HAP-1 (cell line): ENCODE measurements at regions not wholly inside any gene's neighbourhood (a gene's known extent, or its start where the extent isn't known, plus 50 kb on each side); places are given as distances from the start of the nearest gene placed in this dataset.
"Not testable (repeated sequence)": the region's sequence is repeated elsewhere in the genome, so short reads cannot be mapped to it uniquely, and the experiment has no call there.

ENCODE experiments used
- DNase-seq, 2 experiments: peaks; one replicate each; pipeline ENCODE4 v3.0.0-alpha.2; 2016 to 2020; ENCODE audit warnings: low spot score in 2 of 2
- H3K27me3 ChIP-seq: fragments of 250-450 bp; sonication (Bioruptor Pico); 2 replicates; pipeline ENCODE4 v1.5.1; 2020; ENCODE audit warnings: low read depth, mild to moderate bottlenecking, moderate library complexity
- H3K36me3 ChIP-seq: fragments of 250-450 bp; sonication (Bioruptor Pico); replicated peaks from 2 replicates; pipeline ENCODE4 v1.5.1; 2020; ENCODE audit warnings: mild to moderate bottlenecking
- H3K4me1 ChIP-seq: fragments of 250-450 bp; sonication (Bioruptor Pico); 2 replicates; pipeline ENCODE4 v1.5.1; 2020; ENCODE audit warnings: mild to moderate bottlenecking
- H3K4me3 ChIP-seq: fragments of 250-450 bp; sonication (Bioruptor Pico); 2 replicates; pipeline ENCODE4 v1.5.1; 2020; ENCODE audit warnings: mild to moderate bottlenecking, moderate library complexity
- H3K9me3 ChIP-seq: fragments of 250-450 bp; sonication (Bioruptor Pico); 2 replicates; pipeline ENCODE4 v1.5.1; 2020; ENCODE audit warnings: mild to moderate bottlenecking, moderate library complexity
- in situ Hi-C: fragments of 300-500 bp; cut with MboI; formaldehyde crosslinking; loops from 3 replicates; pipeline ENCODE4 v1.14.3; 2020; ENCODE audit warnings: low sequenced_read_pairs, inconsistent platforms, mixed read lengths

DNA sequence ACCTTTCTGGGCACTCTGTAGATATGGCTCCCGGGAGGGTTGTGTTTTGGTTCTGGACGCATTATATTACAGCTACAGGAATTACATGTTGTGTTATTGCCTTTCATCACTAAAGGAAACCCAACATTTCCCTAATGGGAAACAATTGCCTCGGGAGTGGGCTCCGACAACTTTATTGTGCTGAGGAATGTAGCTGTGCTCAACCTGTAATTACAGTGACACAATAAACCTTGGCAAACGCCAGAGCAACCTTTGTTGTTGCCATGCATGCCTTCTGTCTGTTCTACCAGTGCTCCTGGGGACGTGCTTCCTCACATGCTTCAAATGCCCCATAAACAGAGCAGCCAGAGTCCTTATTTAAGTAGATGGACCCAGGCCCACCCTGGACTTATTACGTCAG is 182.4 kb downstream of the DIRAS2 start:
- in situ Hi-C loops = no loop called here
- H3K4me1 ChIP-seq = no peaks in the 10 kb centered on the region
- H3K36me3 ChIP-seq = no peaks in the 10 kb centered on the region
- no peaks in the 10 kb centered on the region for H3K27me3 ChIP-seq
- no peak for DNase-seq
- no peaks in the 10 kb centered on the region for H3K9me3 ChIP-seq
- no peak overlapping the region for H3K4me3 ChIP-seq

DNA sequence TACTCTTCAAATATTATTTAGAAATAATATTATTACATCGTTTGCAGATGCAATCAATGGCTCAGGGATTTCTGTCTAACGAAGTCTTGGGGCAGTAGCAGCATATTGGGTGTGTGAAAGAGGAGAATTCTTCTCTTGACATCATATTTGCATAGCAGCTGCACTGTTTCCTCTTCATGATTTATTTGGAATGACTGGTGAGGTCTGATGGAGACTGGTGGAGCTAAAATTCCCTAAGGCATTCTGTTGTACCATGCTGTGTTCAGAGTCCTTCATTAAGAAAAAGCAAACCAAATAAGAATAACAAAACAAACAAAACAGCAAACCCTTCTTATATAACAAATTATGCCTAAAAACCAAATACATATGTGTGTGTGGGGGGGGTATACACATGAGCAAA is 177.6 kb downstream of the DIRAS2 start:
- no peaks in the 10 kb centered on the region for H3K9me3 ChIP-seq
- DNase-seq = no peak
- no peak overlapping the region for H3K4me3 ChIP-seq
- H3K4me1 ChIP-seq = no peaks in the 10 kb centered on the region
- H3K36me3 ChIP-seq = no peaks in the 10 kb centered on the region
- in situ Hi-C loops = no loop called here
- no peaks in the 10 kb centered on the region for H3K27me3 ChIP-seq

DNA sequence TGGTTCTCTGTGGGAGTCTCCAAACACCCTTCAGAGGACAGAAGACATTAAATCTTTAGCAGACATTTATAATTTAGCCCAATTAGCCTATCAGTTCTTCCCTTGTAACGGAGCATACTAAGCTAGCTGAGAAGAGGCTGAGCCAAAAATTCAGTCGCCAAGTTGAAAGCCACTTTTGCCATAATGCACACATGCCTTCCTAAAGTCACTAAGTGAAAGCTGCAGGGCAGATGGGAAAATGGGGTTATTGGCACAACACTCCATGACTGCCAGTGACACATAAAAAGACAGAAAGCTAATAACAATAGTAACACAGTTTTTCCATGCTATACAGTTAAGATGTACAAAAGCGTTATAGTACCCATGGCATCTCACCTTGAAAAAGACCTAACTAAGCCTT is 176.2 kb downstream of the DIRAS2 start:
- DNase-seq = no peak
- in situ Hi-C loops = no loop called here
- no peaks in the 10 kb centered on the region for H3K4me1 ChIP-seq
- H3K36me3 ChIP-seq = no peaks in the 10 kb centered on the region
- H3K9me3 ChIP-seq = no peaks in the 10 kb centered on the region
- no peak overlapping the region for H3K4me3 ChIP-seq
- no peaks in the 10 kb centered on the region for H3K27me3 ChIP-seq

DNA sequence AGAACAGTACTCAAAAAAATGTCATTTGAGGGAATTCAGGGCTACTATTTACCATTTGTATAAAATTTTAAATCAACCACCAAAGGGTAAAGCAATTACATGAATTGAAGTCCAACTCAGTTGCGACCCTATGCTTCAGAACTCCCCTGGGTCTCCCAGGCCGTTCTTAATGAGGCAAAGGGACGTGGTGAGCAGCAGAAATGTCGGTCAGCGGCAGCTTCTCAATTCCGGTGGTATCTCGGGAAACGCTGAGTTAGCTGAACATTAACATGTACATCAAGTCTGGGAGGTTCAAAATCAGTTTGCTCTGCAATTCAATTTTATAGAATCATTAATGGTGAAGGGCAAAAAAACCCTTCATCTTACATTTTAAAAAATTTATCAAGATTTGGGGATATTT is 173.2 kb downstream of the DIRAS2 start:
- H3K36me3 ChIP-seq = no peaks in the 10 kb centered on the region
- no peaks in the 10 kb centered on the region for H3K4me1 ChIP-seq
- in situ Hi-C loops = no loop called here
- no peaks in the 10 kb centered on the region for H3K27me3 ChIP-seq
- DNase-seq = no peak
- H3K9me3 ChIP-seq = no peaks in the 10 kb centered on the region
- no peak overlapping the region for H3K4me3 ChIP-seq

DNA sequence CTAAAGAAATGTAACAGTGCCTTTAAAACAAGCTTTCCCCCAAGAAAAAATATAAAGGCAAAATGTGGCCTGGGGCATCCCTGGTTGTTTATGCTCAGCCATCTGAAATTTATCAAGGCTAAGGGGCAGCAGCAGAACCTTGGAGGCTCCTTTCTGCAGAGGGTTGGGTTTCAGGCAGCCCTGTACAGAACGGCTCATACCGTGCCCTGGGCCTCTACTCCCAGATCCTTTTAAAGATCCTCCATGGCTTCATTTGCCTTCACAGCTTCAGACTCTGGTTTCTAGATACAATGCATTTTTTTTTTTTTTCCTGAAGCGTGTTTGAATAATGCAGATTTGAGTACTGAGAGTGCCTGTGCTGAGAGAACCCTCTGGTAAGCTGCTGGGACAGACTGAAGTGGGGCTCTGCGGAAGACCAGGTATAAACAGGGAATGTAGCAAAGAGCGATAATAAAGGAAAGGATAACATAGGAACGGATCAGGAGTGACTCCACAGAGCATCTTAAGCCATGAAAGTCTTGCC is 172.7 kb downstream of the DIRAS2 start:
- Histone ChIP-seq H3K27me3 (no peaks in the 10 kb centered on the region), H3K4me3 (no peak overlapping the region), H3K4me1 (no peaks in the 10 kb centered on the region), H3K9me3 (no peaks in the 10 kb centered on the region), H3K36me3 (no peaks in the 10 kb centered on the region)
- no peak for DNase-seq
- in situ Hi-C loops = no loop called here

DNA sequence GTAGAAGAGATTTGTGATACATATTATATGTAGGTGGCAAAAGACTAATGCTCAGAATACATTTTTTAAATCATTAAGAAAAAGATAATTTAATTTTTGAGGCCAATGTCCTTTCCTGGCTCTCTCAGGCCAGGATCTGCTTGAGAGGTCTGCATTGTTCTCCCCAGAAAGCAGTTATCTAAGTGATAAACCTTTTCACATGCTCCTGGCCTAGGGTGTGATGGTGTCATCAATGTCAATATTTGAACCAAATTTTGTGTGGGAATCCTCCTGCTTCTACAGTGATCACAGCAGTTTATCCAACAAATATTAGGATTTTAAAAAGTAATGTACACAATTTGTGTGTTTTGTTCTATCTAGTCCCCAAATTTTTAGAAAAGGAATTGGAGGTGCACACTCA is 166.6 kb downstream of the DIRAS2 start:
- H3K4me1 ChIP-seq = no peaks in the 10 kb centered on the region
- H3K36me3 ChIP-seq = no peaks in the 10 kb centered on the region
- H3K4me3 ChIP-seq = no peak overlapping the region
- in situ Hi-C loops = no loop called here
- H3K27me3 ChIP-seq = no peaks in the 10 kb centered on the region
- no peak for DNase-seq
- no peaks in the 10 kb centered on the region for H3K9me3 ChIP-seq

DNA sequence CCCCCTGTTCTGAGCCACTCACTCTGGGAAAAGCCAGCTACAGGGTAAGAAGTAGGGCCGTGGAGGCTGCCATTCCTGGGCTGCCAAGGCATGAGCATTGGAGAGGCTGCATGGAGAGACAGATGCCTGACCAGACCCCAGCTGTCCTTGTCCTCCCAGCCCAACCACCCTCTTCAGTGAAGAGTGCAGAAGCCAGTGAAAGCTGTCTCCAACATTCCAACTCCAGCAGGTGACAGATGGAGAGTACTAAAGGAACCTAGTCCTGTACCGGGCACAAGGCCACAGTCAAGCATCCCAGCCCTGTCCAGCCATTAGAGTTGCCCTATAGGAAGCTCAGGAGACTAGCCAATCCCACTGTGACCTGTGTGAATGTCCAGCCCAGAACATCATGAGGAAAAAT is 165.1 kb downstream of the DIRAS2 start:
- in situ Hi-C loops = no loop called here
- no peaks in the 10 kb centered on the region for H3K9me3 ChIP-seq
- no peak overlapping the region for H3K4me3 ChIP-seq
- no peaks in the 10 kb centered on the region for H3K36me3 ChIP-seq
- DNase-seq = no peak
- no peaks in the 10 kb centered on the region for H3K27me3 ChIP-seq
- no peaks in the 10 kb centered on the region for H3K4me1 ChIP-seq

DNA sequence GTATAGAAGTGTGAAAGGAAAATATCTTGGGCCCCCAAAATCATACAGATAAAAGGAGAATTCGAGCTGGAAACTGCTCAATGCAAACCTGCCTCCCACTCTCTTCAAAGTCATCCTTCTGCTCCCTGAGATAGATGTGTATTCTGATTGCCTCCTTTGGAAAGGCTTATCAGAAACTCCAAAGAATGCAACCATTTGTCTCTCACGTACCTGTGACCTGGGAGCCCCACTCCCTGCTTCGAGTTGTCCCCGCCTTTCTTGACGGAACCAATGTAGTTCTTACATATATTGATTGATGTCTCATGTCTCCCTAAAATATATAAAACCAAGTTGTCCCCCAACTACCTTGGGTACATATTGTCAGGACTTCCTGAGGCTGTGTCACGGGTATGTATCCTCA is 163.8 kb downstream of the DIRAS2 start:
- Histone ChIP-seq H3K27me3 (no peaks in the 10 kb centered on the region), H3K9me3 (no peaks in the 10 kb centered on the region), H3K4me1 (no peaks in the 10 kb centered on the region), H3K36me3 (no peaks in the 10 kb centered on the region), H3K4me3 (no peak overlapping the region)
- in situ Hi-C loops = no loop called here
- DNase-seq = no peak

DNA sequence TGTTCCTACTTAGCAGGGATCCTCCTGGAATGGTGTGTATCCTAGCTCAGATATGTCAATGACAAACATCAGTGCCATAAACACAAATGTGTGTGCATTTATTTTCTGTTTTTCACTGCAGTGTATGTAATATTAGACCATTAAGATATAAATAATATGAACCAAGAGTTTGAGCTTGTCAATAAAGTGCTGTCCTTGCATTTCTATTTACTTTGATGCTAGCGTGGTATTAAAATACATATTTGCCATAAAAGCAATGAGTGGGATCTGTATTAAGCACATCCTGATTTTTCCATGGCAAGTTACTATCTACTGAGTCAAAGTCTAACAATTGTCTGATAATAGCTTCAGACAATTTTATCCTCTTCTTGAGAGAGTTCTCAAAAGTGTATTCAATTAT is 157.6 kb downstream of the DIRAS2 start:
- H3K4me3 ChIP-seq = no peak overlapping the region
- H3K36me3 ChIP-seq = no peaks in the 10 kb centered on the region
- H3K4me1 ChIP-seq = no peaks in the 10 kb centered on the region
- no peaks in the 10 kb centered on the region for H3K9me3 ChIP-seq
- no peaks in the 10 kb centered on the region for H3K27me3 ChIP-seq
- in situ Hi-C loops = no loop called here
- no peak for DNase-seq

DNA sequence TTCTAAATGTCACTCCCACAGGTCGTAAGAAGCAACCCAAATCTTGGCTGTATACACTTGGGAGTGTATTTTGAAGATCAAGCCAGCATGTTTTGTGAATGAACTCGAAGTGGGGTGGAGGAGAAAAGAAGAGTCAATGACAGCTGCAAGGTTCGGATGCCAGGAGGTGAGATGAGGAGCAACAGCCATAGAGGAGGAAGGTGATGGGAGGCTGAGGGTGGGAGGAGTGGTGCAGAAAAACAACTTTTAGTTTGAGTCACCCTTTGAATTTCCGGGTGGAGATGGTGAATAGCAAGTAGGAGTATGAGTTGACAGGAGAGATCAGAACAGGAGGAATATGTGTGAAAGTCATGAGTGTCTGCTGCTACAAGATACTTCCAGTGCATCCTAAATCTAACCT is 153.6 kb downstream of the DIRAS2 start:
- Histone ChIP-seq H3K9me3 (no peaks in the 10 kb centered on the region), H3K4me3 (no peak overlapping the region), H3K36me3 (no peaks in the 10 kb centered on the region), H3K27me3 (no peaks in the 10 kb centered on the region), H3K4me1 (no peaks in the 10 kb centered on the region)
- DNase-seq = no peak
- in situ Hi-C loops = no loop called here

DNA sequence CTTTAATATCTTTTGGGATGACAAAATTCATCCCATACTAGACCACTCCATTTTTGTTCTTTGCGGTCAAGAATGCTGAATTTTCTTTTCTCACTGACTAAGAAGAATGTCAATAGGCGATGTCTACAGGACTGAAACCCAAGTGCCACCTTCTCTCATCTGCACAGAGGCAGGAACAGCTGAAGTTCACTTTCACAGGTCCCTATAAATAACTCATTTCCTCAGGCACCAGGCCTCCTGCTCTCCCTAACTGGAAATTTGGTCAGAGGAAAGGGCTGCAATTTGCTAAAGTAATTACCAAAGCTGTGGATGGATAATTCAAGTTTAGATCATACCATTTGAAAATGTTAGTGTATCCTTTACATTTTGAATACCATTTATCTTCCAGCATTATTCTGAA is 142.9 kb downstream of the DIRAS2 start:
- H3K27me3 ChIP-seq = no peaks in the 10 kb centered on the region
- H3K4me1 ChIP-seq = no peaks in the 10 kb centered on the region
- no peak overlapping the region for H3K4me3 ChIP-seq
- H3K36me3 ChIP-seq = no peaks in the 10 kb centered on the region
- no peaks in the 10 kb centered on the region for H3K9me3 ChIP-seq
- in situ Hi-C loops = no loop called here
- no peak for DNase-seq

DNA sequence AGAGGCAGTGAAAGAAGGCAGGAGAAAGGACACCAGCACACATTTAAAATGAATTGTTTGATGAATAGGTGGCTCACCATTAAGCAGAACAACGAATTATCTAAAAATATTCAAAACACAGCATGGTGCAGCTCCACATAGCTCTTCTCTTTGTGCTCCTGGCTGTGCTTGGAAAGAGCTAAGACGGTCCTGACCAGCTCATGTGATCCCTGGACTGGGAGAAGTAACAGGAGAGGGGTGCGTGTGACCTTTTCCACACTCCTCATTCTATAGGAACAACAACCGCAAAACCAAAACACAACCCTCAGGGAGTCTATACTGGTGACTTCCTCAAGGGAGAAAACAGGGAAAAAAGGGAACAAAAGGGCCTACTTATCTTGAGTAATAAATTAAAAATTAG is 140.5 kb downstream of the DIRAS2 start:
- Histone ChIP-seq H3K36me3 (no peaks in the 10 kb centered on the region), H3K4me1 (no peaks in the 10 kb centered on the region), H3K9me3 (no peaks in the 10 kb centered on the region), H3K27me3 (no peaks in the 10 kb centered on the region), H3K4me3 (no peak overlapping the region)
- in situ Hi-C loops = no loop called here
- DNase-seq = no peak

DNA sequence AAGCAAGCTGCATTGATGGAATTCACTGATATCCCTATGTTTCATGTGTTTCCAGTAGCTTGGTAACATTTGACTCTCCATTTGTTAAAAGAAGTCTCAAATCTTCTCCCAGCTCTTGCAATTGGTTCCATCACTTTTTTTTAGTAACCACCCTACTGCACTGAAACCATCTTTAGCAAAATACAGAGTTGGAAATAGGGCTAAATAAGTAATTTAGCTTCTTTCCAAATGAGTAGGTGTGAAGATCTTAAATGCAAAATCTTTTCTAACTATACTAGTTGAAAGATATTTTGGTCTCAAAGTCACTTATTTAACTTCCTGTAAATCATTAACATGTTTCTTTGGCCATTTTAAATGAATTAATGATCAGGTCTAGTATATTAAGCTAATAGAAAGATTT is 138.1 kb downstream of the DIRAS2 start:
- no peak for DNase-seq
- Histone ChIP-seq H3K36me3 (no peaks in the 10 kb centered on the region), H3K27me3 (no peaks in the 10 kb centered on the region), H3K4me1 (no peaks in the 10 kb centered on the region), H3K9me3 (no peaks in the 10 kb centered on the region), H3K4me3 (no peak overlapping the region)
- in situ Hi-C loops = no loop called here

DNA sequence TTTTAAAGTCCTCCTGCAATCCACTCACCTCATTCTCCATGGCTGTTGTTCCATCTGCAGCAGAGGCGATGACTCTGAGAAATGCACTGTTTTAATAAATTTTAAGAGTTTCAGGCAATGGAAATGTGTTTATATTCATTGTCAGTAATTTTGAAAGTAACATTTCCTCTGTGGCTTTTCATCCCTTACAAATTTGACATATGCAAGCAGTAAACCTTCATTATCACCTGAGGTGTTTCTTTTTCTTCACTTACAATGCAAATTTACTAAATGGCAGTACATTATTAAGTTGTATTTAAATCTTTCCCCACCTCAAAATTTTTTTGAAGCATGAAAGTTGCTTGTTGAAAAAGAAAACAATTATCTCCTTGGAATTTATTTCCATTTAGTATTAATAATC is 136.9 kb downstream of the DIRAS2 start:
- Histone ChIP-seq H3K4me1 (no peaks in the 10 kb centered on the region), H3K36me3 (no peaks in the 10 kb centered on the region), H3K4me3 (no peak overlapping the region), H3K27me3 (no peaks in the 10 kb centered on the region), H3K9me3 (no peaks in the 10 kb centered on the region)
- in situ Hi-C loops = no loop called here
- no peak for DNase-seq

DNA sequence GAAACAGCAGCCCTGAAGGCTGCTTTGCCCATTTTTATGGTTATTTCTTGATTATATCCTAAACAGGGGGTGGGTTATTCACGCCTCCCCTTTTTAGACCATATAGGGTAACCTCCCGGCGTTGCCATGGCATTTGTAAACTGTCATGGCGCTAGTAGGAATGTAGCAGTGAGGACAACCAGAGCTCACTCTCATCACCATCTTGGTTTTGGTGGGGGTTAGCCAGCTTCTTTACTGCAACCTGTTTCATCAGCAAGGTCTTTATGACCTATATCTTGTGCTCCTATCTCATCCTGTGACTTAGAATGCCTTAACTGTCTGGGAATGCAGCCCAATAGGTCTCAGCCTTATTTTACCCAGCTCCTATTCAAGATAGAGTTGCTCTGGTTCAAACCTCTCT is 136.2 kb downstream of the DIRAS2 start:
- in situ Hi-C loops, H3K36me3 ChIP-seq: not testable (repeated sequence)

More for the DNA sequence above, 136.2 kb downstream of the DIRAS2 start:
- not testable (repeated sequence) for H3K9me3 ChIP-seq, H3K4me3 ChIP-seq, H3K4me1 ChIP-seq, H3K27me3 ChIP-seq, DNase-seq
